ENCODE measurements at regions not wholly inside any gene's neighbourhood (a gene's known extent, or its start where the extent isn't known, plus 50 kb on each side); places are given as distances from the start of the nearest gene placed in this dataset.

DNA sequence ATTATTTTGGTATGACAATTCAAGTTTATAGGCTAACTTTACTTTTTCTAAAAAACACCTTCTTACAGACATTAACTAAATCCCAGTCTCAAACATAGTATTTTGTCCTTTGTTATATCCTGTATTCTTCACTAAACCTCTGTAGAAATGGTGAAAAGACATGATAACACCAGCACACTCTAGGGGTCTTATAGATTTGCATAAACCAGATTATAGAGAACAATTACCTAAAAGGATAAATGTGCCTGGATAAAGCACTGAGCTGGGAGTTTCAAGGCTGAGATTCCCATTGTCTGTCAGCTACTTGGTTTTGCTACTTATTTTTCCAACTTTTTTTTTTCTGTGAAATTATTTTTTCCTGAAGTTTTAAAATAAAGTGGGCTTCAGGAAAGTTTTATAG is 1288.6 kb upstream of the TMPRSS15 start:
- Mint-ChIP-seq H3K4me1 (no peaks in the 10 kb centered on the region), H3K36me3 (no peaks in the 10 kb centered on the region), H3K9me3 (no peaks in the 10 kb centered on the region), H3K4me3 (no peak overlapping the region), H3K27ac (no peak overlapping the region), H3K27me3 (ENCODE audit: low read depth) (no peaks in the 10 kb centered on the region)
- DNase-seq (ENCODE audit: low spot score in 2 of 2, unreplicated experiment in 2 of 2) = no peak
- TF ChIP-seq, protein P1, sequence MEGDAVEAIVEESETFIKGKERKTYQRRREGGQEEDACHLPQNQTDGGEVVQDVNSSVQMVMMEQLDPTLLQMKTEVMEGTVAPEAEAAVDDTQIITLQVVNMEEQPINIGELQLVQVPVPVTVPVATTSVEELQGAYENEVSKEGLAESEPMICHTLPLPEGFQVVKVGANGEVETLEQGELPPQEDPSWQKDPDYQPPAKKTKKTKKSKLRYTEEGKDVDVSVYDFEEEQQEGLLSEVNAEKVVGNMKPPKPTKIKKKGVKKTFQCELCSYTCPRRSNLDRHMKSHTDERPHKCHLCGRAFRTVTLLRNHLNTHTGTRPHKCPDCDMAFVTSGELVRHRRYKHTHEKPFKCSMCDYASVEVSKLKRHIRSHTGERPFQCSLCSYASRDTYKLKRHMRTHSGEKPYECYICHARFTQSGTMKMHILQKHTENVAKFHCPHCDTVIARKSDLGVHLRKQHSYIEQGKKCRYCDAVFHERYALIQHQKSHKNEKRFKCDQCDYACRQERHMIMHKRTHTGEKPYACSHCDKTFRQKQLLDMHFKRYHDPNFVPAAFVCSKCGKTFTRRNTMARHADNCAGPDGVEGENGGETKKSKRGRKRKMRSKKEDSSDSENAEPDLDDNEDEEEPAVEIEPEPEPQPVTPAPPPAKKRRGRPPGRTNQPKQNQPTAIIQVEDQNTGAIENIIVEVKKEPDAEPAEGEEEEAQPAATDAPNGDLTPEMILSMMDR (IDR thresholded peaks at IDR 0.05; ENCODE audit: unreplicated experiment) = no peak

DNA sequence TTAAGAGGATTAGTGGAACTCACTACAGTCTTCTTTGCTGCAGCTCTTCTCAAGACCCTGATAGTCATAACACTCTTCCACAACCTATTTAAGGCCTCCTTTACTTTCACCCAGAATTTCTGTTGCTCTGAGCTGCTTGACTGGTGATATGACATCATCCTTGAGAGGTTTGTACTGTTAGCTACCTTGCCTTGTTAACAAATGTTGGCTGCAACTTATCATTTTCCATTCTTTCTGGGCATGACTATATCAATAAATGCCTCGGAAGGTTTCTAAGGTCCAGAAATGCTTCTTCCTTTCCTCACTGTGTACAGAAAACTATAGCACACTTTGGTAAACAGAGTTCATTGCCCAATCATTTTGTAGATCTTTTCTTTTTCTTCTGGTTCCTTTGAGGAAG is 1292.2 kb upstream of the TMPRSS15 start:
- no peak overlapping the region for H3K27ac Mint-ChIP-seq
- TF ChIP-seq, protein P1 (IDR thresholded peaks at IDR 0.05; ENCODE audit: unreplicated experiment) = no peak

DNA sequence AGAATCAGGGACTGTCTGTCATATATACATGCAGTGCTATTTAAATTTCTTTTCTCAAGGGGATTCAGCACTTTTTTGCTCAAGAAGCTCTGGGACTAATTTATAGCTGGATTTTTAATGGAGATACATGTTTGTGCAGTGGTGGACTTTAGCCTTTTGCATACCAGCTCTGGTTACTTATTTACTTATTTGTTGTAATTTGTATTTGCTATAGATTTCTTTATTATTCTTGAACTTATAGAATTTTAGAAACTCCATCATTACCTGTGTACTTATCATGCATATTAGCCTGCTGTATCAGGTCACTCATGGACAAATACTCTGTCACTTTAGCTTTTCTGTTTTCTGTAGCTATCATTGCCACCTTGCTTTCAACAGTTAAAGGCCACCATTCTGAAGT is 1296.9 kb upstream of the TMPRSS15 start:
- Mint-ChIP-seq H3K27me3 (ENCODE audit: low read depth) (no peaks in the 10 kb centered on the region), H3K9me3 (peaks cover 16% of the 10 kb centered on the region), H3K4me3 (no peak overlapping the region), H3K4me1 (no peaks in the 10 kb centered on the region), H3K36me3 (no peaks in the 10 kb centered on the region), H3K27ac (no peak overlapping the region)
- TF ChIP-seq, protein P1 (IDR thresholded peaks at IDR 0.05; ENCODE audit: unreplicated experiment) = no peak
- DNase-seq (ENCODE audit: low spot score in 2 of 2, unreplicated experiment in 2 of 2) = no peak

More for the DNA sequence above, 1292.2 kb upstream of the TMPRSS15 start:
- DNase-seq (ENCODE audit: low spot score in 2 of 2, unreplicated experiment in 2 of 2) = no peak
- H3K4me3 Mint-ChIP-seq = no peak overlapping the region
- no peaks in the 10 kb centered on the region for H3K36me3 Mint-ChIP-seq
- no peaks in the 10 kb centered on the region for H3K27me3 Mint-ChIP-seq (ENCODE audit: low read depth)
- no peaks in the 10 kb centered on the region for H3K4me1 Mint-ChIP-seq
- peaks cover 3% of the 10 kb centered on the region for H3K9me3 Mint-ChIP-seq

DNA sequence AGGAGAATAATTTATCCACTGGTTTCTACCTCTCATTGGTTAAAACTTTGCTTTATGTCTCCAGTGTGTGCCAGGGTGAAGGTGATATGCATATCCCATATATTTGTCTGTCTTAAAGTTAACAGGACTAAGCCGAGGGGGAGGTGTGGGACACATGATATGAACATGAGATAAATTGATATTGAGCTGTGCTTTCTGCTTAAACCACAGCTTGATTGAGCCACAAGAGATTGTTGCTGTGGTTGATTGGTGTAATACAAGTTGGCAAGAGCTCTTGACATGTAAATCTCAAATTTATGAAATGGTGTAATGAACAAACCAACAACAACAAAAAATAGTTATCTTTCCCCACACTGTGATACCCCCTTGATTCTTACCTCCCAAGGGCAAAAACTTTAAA is 1295.5 kb upstream of the NCAM2 start:
- Mint-ChIP-seq H3K27ac (no peak overlapping the region), H3K4me3 (no peak overlapping the region), H3K9me3 (peaks cover 26% of the 10 kb centered on the region), H3K27me3 (ENCODE audit: low read depth) (no peaks in the 10 kb centered on the region), H3K4me1 (no peaks in the 10 kb centered on the region), H3K36me3 (no peaks in the 10 kb centered on the region)
- DNase-seq (ENCODE audit: low spot score in 2 of 2, unreplicated experiment in 2 of 2) = no peak
- TF ChIP-seq, protein P1 (IDR thresholded peaks at IDR 0.05; ENCODE audit: unreplicated experiment) = no peak

DNA sequence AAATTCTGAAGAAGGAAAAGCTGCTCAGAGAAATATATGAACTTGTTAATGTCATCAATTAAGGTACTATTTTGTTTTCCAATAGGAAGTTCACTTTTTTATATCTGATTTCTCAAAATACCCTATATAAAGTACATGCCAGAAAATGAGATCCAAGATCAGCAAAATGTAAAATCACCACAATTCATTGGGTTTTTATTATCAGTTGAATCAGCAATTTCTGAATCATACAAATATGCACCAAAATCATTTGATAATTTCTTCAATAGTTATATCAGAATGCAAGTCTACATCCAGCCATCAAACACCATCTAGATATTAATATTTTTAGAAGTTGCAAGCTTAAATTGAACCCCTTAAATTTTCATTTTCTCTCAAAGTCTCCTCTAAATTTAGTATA is 1293.4 kb upstream of the NCAM2 start:
- TF ChIP-seq, protein P1 (IDR thresholded peaks at IDR 0.05; ENCODE audit: unreplicated experiment) = no peak
- no peak for DNase-seq (ENCODE audit: low spot score in 2 of 2, unreplicated experiment in 2 of 2)
- H3K27me3 Mint-ChIP-seq (ENCODE audit: low read depth) = no peaks in the 10 kb centered on the region
- H3K27ac Mint-ChIP-seq = no peak overlapping the region
- H3K4me3 Mint-ChIP-seq = no peak overlapping the region
- peaks cover 31% of the 10 kb centered on the region for H3K9me3 Mint-ChIP-seq
- no peaks in the 10 kb centered on the region for H3K36me3 Mint-ChIP-seq
- H3K4me1 Mint-ChIP-seq = no peaks in the 10 kb centered on the region

DNA sequence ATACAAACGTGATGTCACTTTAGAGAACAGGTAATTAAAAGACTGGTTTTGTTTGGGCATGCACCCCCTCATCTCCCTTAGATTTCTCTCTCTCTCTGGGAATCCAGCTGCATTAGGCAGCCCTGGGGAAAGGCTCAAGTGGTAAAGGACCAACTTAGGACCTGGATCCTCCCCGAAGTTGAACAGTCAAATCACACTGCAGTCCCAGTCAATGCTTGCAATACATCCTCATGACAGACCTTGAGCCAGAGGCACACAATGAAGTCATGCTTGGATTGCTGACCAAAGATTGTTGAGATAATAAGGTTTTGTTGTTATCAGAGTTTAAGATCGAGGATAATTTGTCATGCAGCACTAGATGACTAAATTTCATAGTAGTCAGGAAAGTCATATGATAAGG is 1285.8 kb upstream of the NCAM2 start:
- TF ChIP-seq, protein P1 (IDR thresholded peaks at IDR 0.05; ENCODE audit: unreplicated experiment) = no peak
- no peak overlapping the region for H3K4me3 Mint-ChIP-seq
- no peak overlapping the region for H3K27ac Mint-ChIP-seq
- H3K4me1 Mint-ChIP-seq = no peaks in the 10 kb centered on the region
- H3K27me3 Mint-ChIP-seq (ENCODE audit: low read depth) = no peaks in the 10 kb centered on the region
- no peak for DNase-seq (ENCODE audit: low spot score in 2 of 2, unreplicated experiment in 2 of 2)
- no peaks in the 10 kb centered on the region for H3K36me3 Mint-ChIP-seq
- peaks cover 8% of the 10 kb centered on the region for H3K9me3 Mint-ChIP-seq

Data from mesothelial cell of epicardium (in vitro differentiated cells).